K562 (cell line): ENCODE measurements at regions not wholly inside any gene's neighbourhood (a gene's known extent, or its start where the extent isn't known, plus 50 kb on each side); places are given as distances from the start of the nearest gene placed in this dataset.

Experiments used
- ATAC-seq: fragments of 200-7000 bp; cut with Tn5 transposase; 3 replicates; pipeline ENCODE4 v1.9.1; 2020; ENCODE audit warnings: moderate library complexity
- BruUV-seq: library from RNA; stranded (reverse); fragments of 400-500 nt; replicated peaks from 2 replicates; lab custom pipeline; 2021; lab: Mats Ljungman, UMichigan
- CTCF ChIA-PET: fragments of 300-600 bp; formaldehyde crosslinking; extraction: SDS; loops from one replicate; lab custom pipeline; 2021; ENCODE audit warnings: low intra/inter-chr PET ratio; lab: Yijun Ruan, JAX
- POLR2A ChIA-PET: fragments of 300-600, 350-650 bp; sonication (Branson Sonifier 250); formaldehyde crosslinking; extraction: SDS; loops from one replicate; lab custom pipeline; 2021; ENCODE audit warnings: antibody characterized with exemption, inconsistent platforms; lab: Yijun Ruan, JAX
- DNase-seq, 4 experiments: peaks; one replicate each; pipeline versions ENCODE4 v3.0.0 to v3.0.0-alpha.2; 2011 to 2018; ENCODE audit warnings: low spot score in 3 of 4, mixed read lengths in 3 of 4; ENCODE audit errors: extremely low read depth in 1 of 4
- FAIRE-seq: peaks from 2 replicates; lab custom pipeline; 2011; peaks lifted over from hg19 to GRCh38; lab: Jason Lieb, UNC
- H2AFZ ChIP-seq: 2 replicates; pipeline ENCODE4 v1.6.0; 2011; ENCODE audit warnings: low read depth, low read length, control low read depth, inconsistent platforms
- H3K27ac ChIP-seq: fragments of 200-600 bp; 3 replicates; pipeline ENCODE4 v1.8.0; 2011; ENCODE audit warnings: low read depth, mild to moderate bottlenecking, control low read depth, inconsistent platforms, low read length, moderate library complexity, mixed read lengths; ENCODE audit errors: extremely low read depth
- H3K27me3 ChIP-seq, 2 experiments: fragments of 300-600 bp in 1 of 2; 2 replicates in 1 of 2; 3 replicates in 1 of 2; pipeline versions ENCODE4 v1.6.0 to v1.8.0; 2011; ENCODE audit warnings: inconsistent platforms in 2 of 2, low read length in 2 of 2, mild to moderate bottlenecking in 1 of 2, mixed read lengths in 1 of 2, moderate library complexity in 1 of 2; ENCODE audit not compliant: control insufficient read depth in 2 of 2, insufficient read depth in 2 of 2
- H3K36me3 ChIP-seq: fragments of 300-600 bp; 3 replicates; pipeline ENCODE4 v1.8.0; 2011; ENCODE audit warnings: mild to moderate bottlenecking, low read length, inconsistent platforms; ENCODE audit not compliant: control insufficient read depth, insufficient read depth
- H3K4me1 ChIP-seq, 2 experiments: fragments of 200-600 bp in 1 of 2; replicated peaks in 1 of 2; 2 replicates in 1 of 2; 3 replicates in 1 of 2; pipeline versions ENCODE4 v1.5.1 to v1.8.0; 2011; ENCODE audit warnings: inconsistent platforms in 2 of 2, low read length in 2 of 2, mild to moderate bottlenecking in 1 of 2, mixed read lengths in 1 of 2, moderate library complexity in 1 of 2; ENCODE audit not compliant: control insufficient read depth in 2 of 2, insufficient read depth in 2 of 2
- H3K4me2 ChIP-seq: 2 replicates; pipeline ENCODE4 v1.6.1; 2011; ENCODE audit warnings: low read length, control low read depth, inconsistent platforms, mixed read lengths; ENCODE audit not compliant: insufficient read depth
- H3K4me3 ChIP-seq: fragments of 200-600 bp; sonication (generic), shearing (Covaris generic); 2 replicates; pipeline ENCODE4 v1.5.1; 2016; ENCODE audit warnings: control low read depth, inconsistent platforms
- H3K79me2 ChIP-seq: fragments of 200-600 bp; 3 replicates; pipeline ENCODE4 v1.8.0; 2011; ENCODE audit warnings: low read length, inconsistent platforms; ENCODE audit not compliant: control insufficient read depth, insufficient read depth
- H3K9ac ChIP-seq, 2 experiments: 2 replicates each; pipeline versions ENCODE4 v1.6.0 to v1.6.1; 2011; ENCODE audit warnings: low read depth in 2 of 2, low read length in 2 of 2, control low read depth in 1 of 2, inconsistent platforms in 1 of 2, mild to moderate bottlenecking in 1 of 2, mixed read lengths in 1 of 2; ENCODE audit not compliant: insufficient read depth in 1 of 2
- H3K9me1 ChIP-seq: one replicate; pipeline ENCODE4 v1.6.0; 2011; ENCODE audit warnings: inconsistent platforms, mild to moderate bottlenecking, low read length, moderate library complexity; ENCODE audit not compliant: control insufficient read depth, insufficient read depth
- H3K9me3 ChIP-seq: replicated peaks from 2 replicates; pipeline ENCODE4 v1.5.1; 2011; ENCODE audit warnings: low read depth, low read length, inconsistent platforms; ENCODE audit not compliant: control insufficient read depth, insufficient read depth
- H4K20me1 ChIP-seq: replicated peaks from 2 replicates; pipeline ENCODE4 v1.6.1; 2011; ENCODE audit warnings: low read length, inconsistent platforms, mixed read lengths; ENCODE audit not compliant: control insufficient read depth, insufficient read depth
- BDP1 ChIP-seq: IDR thresholded peaks from 3 replicates; pipeline ENCODE4 v1.6.1; 2011; ENCODE audit not compliant: insufficient read length, insufficient read depth
- CREB1 ChIP-seq, 2 experiments: sonication (generic) in 1 of 2; formaldehyde crosslinking in 1 of 2; IDR thresholded peaks; 2 replicates each; pipeline versions ENCODE4 v1.6.1 to v1.8.0; 2012 to 2022; ENCODE audit warnings: inconsistent platforms in 1 of 2, mild to moderate bottlenecking in 1 of 2, missing genetic modification reagents in 1 of 2, moderate library complexity in 1 of 2
- DNMT1 ChIP-seq: fragments of 450-650 bp; IDR thresholded peaks from 2 replicates; pipeline ENCODE4 v1.6.1; 2016; ENCODE audit warnings: antibody characterized with exemption, mild to moderate bottlenecking
- ETV5 ChIP-seq: sonication (generic); formaldehyde crosslinking; IDR thresholded peaks from 2 replicates; pipeline ENCODE4 v1.4.0; 2020; ENCODE audit warnings: low read depth, mild to moderate bottlenecking, missing genetic modification reagents
- FOSL1 ChIP-seq: fragments of 200-800 bp; sonication (Bioruptor generic); conservative IDR thresholded peaks from 2 replicates; pipeline ENCODE4 v1.6.1; 2016; ENCODE audit warnings: missing genetic modification characterization, missing compliant biosample characterization
- MAFF ChIP-seq: IDR thresholded peaks from 2 replicates; pipeline ENCODE4 v1.6.1; 2012; ENCODE audit warnings: low read length, improper control_type of control experiment
- NR2C1 ChIP-seq, 2 experiments: fragments of 450-650 bp; IDR thresholded peaks; 2 replicates each; pipeline ENCODE4 v1.6.1; 2017; ENCODE audit warnings: mild to moderate bottlenecking in 2 of 2, antibody characterized with exemption in 1 of 2, inconsistent platforms in 1 of 2, missing compliant biosample characterization in 1 of 2, missing genetic modification characterization in 1 of 2
- SFPQ ChIP-seq: fragments of 200-400 bp; formaldehyde crosslinking; IDR thresholded peaks from 2 replicates; pipeline ENCODE4 v1.6.1; 2017; ENCODE audit warnings: mild to moderate bottlenecking, low read depth, low read length, moderate library complexity
- ZBED1 ChIP-seq: IDR thresholded peaks from 2 replicates; pipeline ENCODE4 v1.6.1; 2014
- ZNF512 ChIP-seq: IDR thresholded peaks from 2 replicates; pipeline ENCODE4 v1.6.1; 2016; ENCODE audit warnings: missing genetic modification characterization, missing compliant biosample characterization
- ZNF707 ChIP-seq: fragments of 250-450 bp; sonication (Bioruptor Pico); conservative IDR thresholded peaks from 2 replicates; pipeline ENCODE4 v1.8.0; 2022; ENCODE audit warnings: inconsistent platforms, mild to moderate bottlenecking, moderate library complexity
- ZNF830 ChIP-seq: fragments of 250-450 bp; sonication (Bioruptor Pico); IDR thresholded peaks from 2 replicates; pipeline ENCODE4 v1.5.0; 2021; ENCODE audit warnings: mild to moderate bottlenecking
- WGBS: fragments of 100-300 bp; shearing (Covaris generic); methylation state at CpG from one replicate; pipeline ENCODE4 v1.1.6; 2016; ENCODE audit warnings: low coverage, mixed read lengths; ENCODE audit not compliant: insufficient coverage; ENCODE audit errors: missing lambda C conversion rate; 5-methylcytosine and 5-hydroxymethylcytosine counted together
- in situ Hi-C: fragments of 300-500 bp; cut with MboI; formaldehyde crosslinking; loops from 4 replicates; pipeline ENCODE4 v1.15.0; 2018; ENCODE audit warnings: inconsistent platforms, mixed read lengths
- intact Hi-C: fragments of 100-400 bp; cut with micrococcal nuclease; formaldehyde crosslinking; loops from 2 replicates; pipeline ENCODE4 v1.14.2; 2022
- TF ChIP-seq, protein P1 (sequence below): sonication (generic); formaldehyde crosslinking; IDR thresholded peaks from 2 replicates; pipeline ENCODE4 v1.8.0; 2023; ENCODE audit warnings: mild to moderate bottlenecking, missing genetic modification reagents
- TF ChIP-seq, protein P2 (sequence below): fragments of 450-650 bp; IDR thresholded peaks from 2 replicates; pipeline ENCODE4 v1.6.1; 2014; ENCODE audit warnings: low read depth, mild to moderate bottlenecking, moderate library complexity, borderline replicate concordance
- TF ChIP-seq, protein P3 (sequence below), 2 experiments: fragments of 450-650 bp; conservative IDR thresholded peaks; 2 replicates each; pipeline ENCODE4 v1.6.1; 2017; ENCODE audit warnings: mild to moderate bottlenecking in 2 of 2, moderate library complexity in 2 of 2

- ATAC-seq (no peak), DNase-seq (no peak), FAIRE-seq (no peak)
- Histone ChIP-seq H3K9me1 (no peaks in the 10 kb centered on the region), H3K9me3 (no peaks in the 10 kb centered on the region), H3K27me3 (no peaks in the 10 kb centered on the region), H3K9ac (no peak overlapping the region), H3K4me2 (no peak overlapping the region), H3K27ac (no peak overlapping the region), H2AFZ (no peak overlapping the region), H3K79me2 (no peaks in the 10 kb centered on the region), H3K36me3 (no peaks in the 10 kb centered on the region), H3K4me1 (no peaks in the 10 kb centered on the region), H4K20me1 (no peaks in the 10 kb centered on the region), H3K4me3 (no peak overlapping the region)
- CTCF ChIA-PET: no interaction called here
- 1% methylated on average over 4 of the region's 4 CpGs for WGBS
- POLR2A ChIA-PET: no interaction called here
- BruUV-seq: no TSS peak
- intact Hi-C loops: no loop called here
- in situ Hi-C loops: no loop called here
- TF ChIP-seq SFPQ (no peak), MAFF (no peak), ZNF830 (CRISPR knock-in tag) (no peak), DNMT1 (no peak), CREB1 (IDR thresholded peaks at IDR 0.05) (no peak), CREB1 (CRISPR knock-in tag; IDR thresholded peaks at IDR 0.05) (no peak), ZNF707 (CRISPR knock-in tag) (no peak), ZNF512 (tag) (no peak), ETV5 (CRISPR knock-in tag) (no peak), NR2C1 (IDR thresholded peaks at IDR 0.05) (no peak), NR2C1 (tag; IDR thresholded peaks at IDR 0.05) (no peak), BDP1 (no peak), ZBED1 (no peak), FOSL1 (tag) (no peak)
- TF ChIP-seq, protein P1, sequence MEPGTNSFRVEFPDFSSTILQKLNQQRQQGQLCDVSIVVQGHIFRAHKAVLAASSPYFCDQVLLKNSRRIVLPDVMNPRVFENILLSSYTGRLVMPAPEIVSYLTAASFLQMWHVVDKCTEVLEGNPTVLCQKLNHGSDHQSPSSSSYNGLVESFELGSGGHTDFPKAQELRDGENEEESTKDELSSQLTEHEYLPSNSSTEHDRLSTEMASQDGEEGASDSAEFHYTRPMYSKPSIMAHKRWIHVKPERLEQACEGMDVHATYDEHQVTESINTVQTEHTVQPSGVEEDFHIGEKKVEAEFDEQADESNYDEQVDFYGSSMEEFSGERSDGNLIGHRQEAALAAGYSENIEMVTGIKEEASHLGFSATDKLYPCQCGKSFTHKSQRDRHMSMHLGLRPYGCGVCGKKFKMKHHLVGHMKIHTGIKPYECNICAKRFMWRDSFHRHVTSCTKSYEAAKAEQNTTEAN (CRISPR knock-in tag): no peak
- TF ChIP-seq, protein P2, sequence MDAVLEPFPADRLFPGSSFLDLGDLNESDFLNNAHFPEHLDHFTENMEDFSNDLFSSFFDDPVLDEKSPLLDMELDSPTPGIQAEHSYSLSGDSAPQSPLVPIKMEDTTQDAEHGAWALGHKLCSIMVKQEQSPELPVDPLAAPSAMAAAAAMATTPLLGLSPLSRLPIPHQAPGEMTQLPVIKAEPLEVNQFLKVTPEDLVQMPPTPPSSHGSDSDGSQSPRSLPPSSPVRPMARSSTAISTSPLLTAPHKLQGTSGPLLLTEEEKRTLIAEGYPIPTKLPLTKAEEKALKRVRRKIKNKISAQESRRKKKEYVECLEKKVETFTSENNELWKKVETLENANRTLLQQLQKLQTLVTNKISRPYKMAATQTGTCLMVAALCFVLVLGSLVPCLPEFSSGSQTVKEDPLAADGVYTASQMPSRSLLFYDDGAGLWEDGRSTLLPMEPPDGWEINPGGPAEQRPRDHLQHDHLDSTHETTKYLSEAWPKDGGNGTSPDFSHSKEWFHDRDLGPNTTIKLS: no peak
- TF ChIP-seq, protein P3, sequence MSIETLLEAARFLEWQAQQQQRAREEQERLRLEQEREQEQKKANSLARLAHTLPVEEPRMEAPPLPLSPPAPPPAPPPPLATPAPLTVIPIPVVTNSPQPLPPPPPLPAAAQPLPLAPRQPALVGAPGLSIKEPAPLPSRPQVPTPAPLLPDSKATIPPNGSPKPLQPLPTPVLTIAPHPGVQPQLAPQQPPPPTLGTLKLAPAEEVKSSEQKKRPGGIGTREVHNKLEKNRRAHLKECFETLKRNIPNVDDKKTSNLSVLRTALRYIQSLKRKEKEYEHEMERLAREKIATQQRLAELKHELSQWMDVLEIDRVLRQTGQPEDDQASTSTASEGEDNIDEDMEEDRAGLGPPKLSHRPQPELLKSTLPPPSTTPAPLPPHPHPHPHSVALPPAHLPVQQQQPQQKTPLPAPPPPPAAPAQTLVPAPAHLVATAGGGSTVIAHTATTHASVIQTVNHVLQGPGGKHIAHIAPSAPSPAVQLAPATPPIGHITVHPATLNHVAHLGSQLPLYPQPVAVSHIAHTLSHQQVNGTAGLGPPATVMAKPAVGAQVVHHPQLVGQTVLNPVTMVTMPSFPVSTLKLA (conservative IDR thresholded peaks at IDR 0.05): no peak
Observed at GRCh38 chr2:67186871-67187270, 210.3 kb upstream of the ETAA1 start.
